ENCODE measurements at regions not wholly inside any gene's neighbourhood (a gene's known extent, or its start where the extent isn't known, plus 50 kb on each side); places are given as distances from the start of the nearest gene placed in this dataset.
"Not testable (repeated sequence)": the region's sequence is repeated elsewhere in the genome, so short reads cannot be mapped to it uniquely, and the experiment has no call there.

DNA sequence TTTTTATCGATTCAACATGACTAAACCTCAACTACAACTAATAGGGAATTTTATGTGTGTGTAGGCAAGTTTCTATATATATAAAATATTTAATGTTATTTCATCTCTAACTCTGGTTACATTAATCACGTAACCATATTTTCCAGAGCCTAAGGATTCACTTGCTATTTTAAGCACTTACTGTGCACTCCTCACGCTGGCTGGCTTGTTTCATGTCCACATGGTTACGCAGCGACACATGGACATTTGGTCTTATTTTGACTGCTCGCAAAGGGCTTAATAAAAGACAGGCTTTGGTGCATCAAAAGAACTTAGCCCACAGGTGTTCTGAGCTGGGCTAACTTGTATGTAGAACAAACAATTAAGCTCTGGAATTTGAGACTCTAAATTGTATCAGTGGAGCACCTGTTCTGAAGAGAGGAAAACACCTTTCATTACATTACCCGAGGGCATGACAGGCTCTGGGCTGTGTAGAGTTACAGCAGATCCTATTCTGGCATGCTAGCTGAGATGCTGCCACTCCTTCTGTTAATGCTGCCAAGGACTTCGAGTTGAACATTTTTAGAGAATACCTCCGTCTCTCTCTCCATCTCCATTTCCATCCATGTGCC lies 130.0 kb upstream of the NR2F2 start:
- DNase-seq (ENCODE audit: extremely low read depth in 1 of 2, low read depth in 1 of 2) = no peak

DNA sequence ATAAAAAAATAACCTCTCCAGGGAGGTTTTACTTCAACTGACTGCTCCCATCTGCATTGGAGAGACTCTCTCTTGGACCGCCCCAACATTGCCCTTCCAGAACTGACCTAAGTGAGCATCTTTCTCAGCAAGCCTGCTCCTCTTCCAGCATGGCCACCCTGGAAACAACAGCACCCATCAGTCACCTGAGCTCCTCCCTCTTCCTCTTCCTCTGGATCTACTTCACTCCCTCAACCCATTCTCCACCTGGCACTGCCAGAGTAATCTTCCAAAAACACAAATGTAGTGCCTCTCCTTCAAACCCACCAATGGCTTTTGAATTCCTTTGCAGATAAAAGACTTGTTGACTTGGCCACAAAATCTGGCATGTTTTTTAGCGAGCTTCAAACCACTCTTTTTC lies 128.8 kb upstream of the NR2F2 start:
- DNase-seq (ENCODE audit: extremely low read depth in 1 of 2, low read depth in 1 of 2) = no peak

DNA sequence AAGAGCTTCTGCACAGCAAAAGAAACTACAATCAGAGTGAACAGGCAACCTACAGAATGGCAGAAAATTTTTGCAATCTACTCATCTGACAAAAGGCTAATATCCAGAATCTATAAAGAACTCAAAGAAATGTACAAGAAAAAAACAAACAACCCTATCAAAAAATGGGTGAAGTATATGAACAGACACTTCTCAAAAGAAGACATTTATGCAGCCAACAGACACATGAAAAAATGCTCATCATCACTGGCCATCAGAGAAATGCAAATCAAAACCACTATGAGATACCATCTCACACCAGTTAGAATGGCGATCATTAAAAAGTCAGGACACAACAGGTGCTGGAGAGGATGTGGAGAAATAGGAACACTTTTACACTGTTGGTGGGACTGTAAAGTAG lies 124.9 kb upstream of the NR2F2 start:
- DNase-seq (ENCODE audit: extremely low read depth in 1 of 2, low read depth in 1 of 2) = not testable (repeated sequence)

DNA sequence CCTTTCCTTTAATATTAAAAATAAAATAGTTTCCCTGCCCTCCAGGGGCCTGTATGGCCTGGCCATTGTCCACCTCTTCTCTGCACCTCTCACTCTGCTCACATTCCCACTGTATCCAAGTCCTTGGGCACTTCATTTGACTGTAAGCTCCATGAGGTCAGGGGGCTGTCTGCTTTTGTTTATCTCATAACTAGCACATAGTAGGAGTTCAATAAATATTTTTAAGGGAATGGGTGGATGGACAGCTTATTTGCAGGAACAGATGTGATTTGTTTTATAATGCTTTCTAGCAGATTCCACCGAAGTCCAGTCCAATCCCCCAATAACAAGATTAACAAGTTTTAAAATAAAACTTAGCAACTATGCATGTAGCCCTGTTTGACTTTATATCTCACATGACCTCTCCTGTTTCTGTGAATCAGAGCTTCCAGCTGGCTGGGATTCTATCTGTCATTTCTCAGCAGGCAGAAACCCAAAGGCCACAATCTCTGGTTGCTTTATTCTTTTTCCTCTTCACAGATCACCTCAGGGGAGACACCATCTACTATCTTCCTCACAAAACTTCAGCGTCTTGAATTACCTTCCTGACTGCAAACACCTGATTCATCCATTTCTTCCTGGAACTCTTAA lies 123.0 kb upstream of the NR2F2 start:
- DNase-seq (ENCODE audit: extremely low read depth in 1 of 2, low read depth in 1 of 2) = no peak

DNA sequence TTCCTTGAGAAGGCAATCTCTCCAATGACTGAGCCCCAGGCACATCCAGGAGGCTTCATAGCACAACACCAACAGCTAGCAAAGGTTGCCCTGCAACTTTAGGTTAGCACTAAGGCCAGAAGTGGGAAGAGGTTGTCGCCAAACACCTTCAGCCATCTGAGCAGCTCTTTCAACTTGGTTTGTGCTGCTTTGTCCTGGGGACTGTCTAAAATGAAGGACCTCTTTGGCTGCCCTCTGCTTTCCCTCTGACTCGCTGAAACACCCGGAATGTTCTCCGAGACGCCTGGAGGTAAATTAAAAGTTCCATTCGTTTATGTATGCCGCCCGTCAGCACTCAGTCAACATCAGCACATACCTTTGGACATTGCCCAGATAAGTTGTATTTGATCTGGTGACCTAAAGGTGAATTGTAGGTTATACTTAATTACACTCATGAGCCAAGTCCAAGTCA lies 121.2 kb upstream of the NR2F2 start:
- DNase-seq (ENCODE audit: extremely low read depth in 1 of 2, low read depth in 1 of 2) = no peak

- DNase-seq (ENCODE audit: extremely low read depth in 1 of 2, low read depth in 1 of 2) = no peak
These were observed 117.5 kb upstream of the NR2F2 start for GRCh38 chr15:96213045-96213444.

DNA sequence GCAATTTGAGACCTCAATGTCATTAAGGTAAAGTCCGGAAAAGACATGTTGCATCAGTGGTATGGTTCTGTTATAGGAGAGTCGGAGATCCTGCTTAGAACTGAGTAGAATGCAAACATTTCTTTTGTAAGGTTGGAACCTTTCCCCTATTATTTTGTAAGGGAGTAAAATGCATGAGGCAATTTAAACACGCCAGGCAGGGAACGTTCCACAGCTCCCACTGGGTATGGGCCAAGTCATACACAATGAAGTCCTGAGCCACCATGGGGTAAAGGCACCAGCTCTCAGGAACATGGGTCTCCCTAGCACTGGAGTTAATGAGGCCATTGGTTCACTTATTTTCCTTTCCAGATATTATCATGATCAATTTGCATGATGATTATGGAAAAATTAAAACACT lies 116.6 kb upstream of the NR2F2 start:
- no peak for DNase-seq (ENCODE audit: extremely low read depth in 1 of 2, low read depth in 1 of 2)

DNA sequence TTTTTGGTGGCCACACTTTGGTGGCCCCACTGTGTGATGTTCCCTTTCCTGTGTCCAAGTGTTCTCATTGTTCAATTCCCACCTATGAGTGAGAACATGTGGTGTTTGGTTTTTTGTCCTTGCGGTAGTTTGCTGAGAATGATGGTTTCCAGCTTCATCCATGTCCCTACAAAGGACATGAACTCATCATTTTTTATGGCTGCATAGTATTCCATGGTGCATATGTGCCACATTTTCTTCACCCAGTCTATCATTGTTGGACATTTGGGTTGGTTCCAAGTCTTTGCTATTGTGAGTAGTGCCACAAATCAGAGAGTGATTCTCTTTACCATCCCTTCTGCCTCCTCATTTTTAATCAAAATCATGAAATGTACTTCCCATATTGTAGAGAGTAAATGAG lies 114.0 kb upstream of the NR2F2 start:
- not testable (repeated sequence) for DNase-seq (ENCODE audit: extremely low read depth in 1 of 2, low read depth in 1 of 2)

- no peak for DNase-seq (ENCODE audit: extremely low read depth in 1 of 2, low read depth in 1 of 2)
These were observed 112.5 kb upstream of the NR2F2 start for GRCh38 chr15:96217983-96218382.

GRCh38 chr15:96218623-96219455 lies 111.7 kb upstream of the NR2F2 start:
- no peak for DNase-seq (ENCODE audit: extremely low read depth in 1 of 2, low read depth in 1 of 2)

DNA sequence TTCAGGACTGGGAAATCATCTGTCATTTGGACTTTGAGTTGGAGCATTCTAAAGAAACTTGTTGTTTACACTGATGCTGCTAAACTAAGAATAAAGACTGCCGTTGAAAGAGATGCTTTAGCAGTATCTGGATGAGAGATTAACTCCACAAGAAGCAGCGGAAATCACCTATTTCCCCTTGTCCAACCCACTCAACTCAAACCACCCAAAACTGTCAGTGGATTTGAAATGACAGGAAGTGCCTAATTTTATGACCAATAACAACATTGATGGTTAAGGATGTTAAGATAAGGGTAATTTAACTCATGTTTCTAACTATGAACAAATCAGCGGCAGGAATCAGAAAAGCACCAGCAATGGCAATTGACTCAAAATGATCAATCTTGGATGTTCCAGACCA lies 110.8 kb upstream of the NR2F2 start:
- no peak for DNase-seq (ENCODE audit: extremely low read depth in 1 of 2, low read depth in 1 of 2)

GRCh38 chr15:96220657-96221056 lies 109.8 kb upstream of the NR2F2 start:
- no peak for DNase-seq (ENCODE audit: extremely low read depth in 1 of 2, low read depth in 1 of 2)

DNA sequence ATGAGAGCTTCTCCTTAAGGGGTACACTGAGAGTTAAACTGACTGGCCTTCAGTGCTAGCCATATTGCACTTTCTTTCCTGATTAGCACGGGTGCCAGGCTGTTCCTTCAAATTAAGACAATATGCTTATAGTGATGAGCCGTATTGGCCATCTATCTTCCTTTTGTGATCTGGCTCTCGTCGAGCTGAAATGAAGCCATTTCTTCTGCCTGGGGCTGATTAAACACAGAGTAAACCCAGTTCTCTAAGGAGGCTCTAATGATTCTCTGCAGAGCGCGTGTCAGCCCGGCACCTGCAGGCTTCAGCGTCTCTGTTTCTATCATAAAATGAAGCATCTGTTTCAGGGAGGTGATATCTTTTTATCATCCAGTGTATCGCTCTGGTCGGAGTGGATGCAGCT lies 107.5 kb upstream of the NR2F2 start:
- no peak for DNase-seq (ENCODE audit: extremely low read depth in 1 of 2, low read depth in 1 of 2)

- DNase-seq (ENCODE audit: extremely low read depth in 1 of 2, low read depth in 1 of 2) = no peak
These were observed 106.6 kb upstream of the NR2F2 start for GRCh38 chr15:96223939-96224338.

- no peak for DNase-seq (ENCODE audit: extremely low read depth in 1 of 2, low read depth in 1 of 2)
These were observed 104.7 kb upstream of the NR2F2 start for GRCh38 chr15:96225642-96226259.

- DNase-seq (ENCODE audit: extremely low read depth in 1 of 2, low read depth in 1 of 2) = no peak
These were observed 99.8 kb upstream of the NR2F2 start for GRCh38 chr15:96230526-96231181.

DNA sequence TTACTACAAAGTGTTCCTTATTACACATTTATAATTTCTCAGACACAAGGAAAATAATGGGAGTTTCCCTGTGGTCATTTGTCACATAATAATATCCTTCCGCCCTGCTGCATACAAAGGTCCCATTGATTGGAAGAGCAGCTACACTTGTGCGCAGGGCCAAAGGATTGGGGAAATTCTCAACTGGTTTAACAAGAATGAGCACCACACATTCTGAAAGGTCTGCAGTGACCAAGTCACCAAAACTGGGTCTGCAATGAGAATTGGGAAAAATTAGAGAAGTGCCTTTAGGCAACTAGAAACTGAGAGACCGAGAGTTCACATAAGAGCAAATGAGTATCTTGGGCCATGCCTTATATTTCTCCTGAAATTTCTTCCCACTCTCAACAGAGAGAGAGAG lies 98.2 kb upstream of the NR2F2 start:
- DNase-seq (ENCODE audit: extremely low read depth in 1 of 2, low read depth in 1 of 2) = no peak

- no peak for DNase-seq (ENCODE audit: extremely low read depth in 1 of 2, low read depth in 1 of 2)
These were observed 96.2 kb upstream of the NR2F2 start for GRCh38 chr15:96234109-96234892.

- DNase-seq (ENCODE audit: extremely low read depth in 1 of 2, low read depth in 1 of 2) = no peak
These were observed 93.5 kb upstream of the NR2F2 start for GRCh38 chr15:96237002-96237401.

- DNase-seq (ENCODE audit: extremely low read depth in 1 of 2, low read depth in 1 of 2) = no peak
These were observed 87.7 kb upstream of the NR2F2 start for GRCh38 chr15:96242761-96243160.
